GM12878 (cell line): ENCODE measurements at regions not wholly inside any gene's neighbourhood (a gene's known extent, or its start where the extent isn't known, plus 50 kb on each side); places are given as distances from the start of the nearest gene placed in this dataset.
A peak's percentile ranks its signal among the peaks of the same experiment; 100 is the strongest.

Experiments
- BCL3 ChIP-seq: IDR thresholded peaks from 2 replicates; pipeline ENCODE4 v1.6.1; 2011; ENCODE audit warnings: borderline replicate concordance, low read depth, mild to moderate bottlenecking, moderate library complexity, low read length; ENCODE audit not compliant: insufficient read depth, poor library complexity, severe bottlenecking
- FOXK2 ChIP-seq: fragments of 450-650 bp; IDR thresholded peaks from 2 replicates; pipeline ENCODE4 v1.6.1; 2017; ENCODE audit warnings: mild to moderate bottlenecking, moderate library complexity
- RAD21 ChIP-seq: IDR thresholded peaks from 2 replicates; pipeline ENCODE4 v1.6.1; 2011; ENCODE audit warnings: mild to moderate bottlenecking, low read depth, low read length, moderate library complexity; ENCODE audit not compliant: insufficient read depth
- RBBP5 ChIP-seq: fragments of 200-600 bp; sonication (generic); conservative IDR thresholded peaks from 2 replicates; pipeline ENCODE4 v1.6.1; 2016
- SMC3 ChIP-seq: IDR thresholded peaks from 2 replicates; pipeline ENCODE4 v1.6.1; 2011; ENCODE audit warnings: low read length, improper control_type of control experiment, borderline replicate concordance
- TCF12 ChIP-seq: IDR thresholded peaks from 2 replicates; pipeline ENCODE4 v1.6.1; 2011; ENCODE audit warnings: low read depth, mild to moderate bottlenecking, low read length

GRCh38 chr5:143685246-143685815, 126.6 kb upstream of the HMHB1 start:
- no peak for TF ChIP-seq TCF12
- peak; percentile 8; the same call in 1 of the 2 replicates for TF ChIP-seq SMC3
- TF ChIP-seq FOXK2: no peak
- no peak for TF ChIP-seq RBBP5
- 0 out of 2 replicates have a peak, but pooled peaks have one; percentile 10 for TF ChIP-seq RAD21
- no peak for TF ChIP-seq BCL3
